GM18867 (cell line): ENCODE measurements at regions not wholly inside any gene's neighbourhood (a gene's known extent, or its start where the extent isn't known, plus 50 kb on each side); places are given as distances from the start of the nearest gene placed in this dataset.

Experiments
- ATAC-seq: cut with Tn5 transposase; IDR thresholded peaks from one replicate; pipeline ENCODE4 v1.9.1; 2021; ENCODE audit warnings: mild to moderate bottlenecking, moderate library complexity; ENCODE audit not compliant: unreplicated experiment

DNA sequence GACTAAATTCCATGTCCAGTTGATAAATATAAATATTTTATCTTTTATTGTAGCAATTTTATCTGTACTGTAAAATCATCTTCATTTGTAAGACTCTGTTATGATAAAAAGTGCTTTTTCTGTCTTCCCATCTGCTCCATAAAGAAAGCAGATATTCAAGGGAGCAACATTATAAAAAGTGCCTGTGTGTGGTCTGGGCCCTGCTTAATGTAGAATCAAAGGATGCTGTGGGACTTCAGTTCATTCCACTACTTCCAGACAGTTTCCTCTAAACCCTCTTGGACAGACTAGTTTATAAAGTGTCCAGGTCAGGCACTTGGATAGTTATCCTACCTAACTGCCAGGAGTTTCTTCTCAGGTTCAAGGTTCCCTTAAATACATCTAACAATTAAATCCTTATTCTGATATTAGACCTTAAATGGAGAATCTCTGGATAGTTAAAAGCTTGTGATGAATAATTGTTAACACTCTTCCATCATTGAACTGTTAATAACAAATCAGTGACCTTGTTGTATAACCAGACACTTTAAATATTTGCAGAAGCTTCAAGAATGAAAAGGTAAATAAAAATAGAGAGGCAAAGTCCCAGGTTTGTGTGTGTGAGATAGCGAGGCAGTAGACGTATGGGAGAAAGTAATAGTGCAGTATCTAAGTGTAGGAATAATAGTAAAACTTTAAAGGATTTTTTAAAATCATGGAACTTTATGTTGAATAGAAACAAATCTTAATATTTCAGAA, 237.5 kb upstream of the CTSO start:
- ATAC-seq: no peak

- ATAC-seq: no peak
Observed at GRCh38 chr4:156190615-156191014, 236.9 kb upstream of the CTSO start.

GRCh38 chr4:156188596-156188995, 234.9 kb upstream of the CTSO start:
- no peak for ATAC-seq

GRCh38 chr4:156186111-156186510, 232.4 kb upstream of the CTSO start:
- no peak for ATAC-seq

DNA sequence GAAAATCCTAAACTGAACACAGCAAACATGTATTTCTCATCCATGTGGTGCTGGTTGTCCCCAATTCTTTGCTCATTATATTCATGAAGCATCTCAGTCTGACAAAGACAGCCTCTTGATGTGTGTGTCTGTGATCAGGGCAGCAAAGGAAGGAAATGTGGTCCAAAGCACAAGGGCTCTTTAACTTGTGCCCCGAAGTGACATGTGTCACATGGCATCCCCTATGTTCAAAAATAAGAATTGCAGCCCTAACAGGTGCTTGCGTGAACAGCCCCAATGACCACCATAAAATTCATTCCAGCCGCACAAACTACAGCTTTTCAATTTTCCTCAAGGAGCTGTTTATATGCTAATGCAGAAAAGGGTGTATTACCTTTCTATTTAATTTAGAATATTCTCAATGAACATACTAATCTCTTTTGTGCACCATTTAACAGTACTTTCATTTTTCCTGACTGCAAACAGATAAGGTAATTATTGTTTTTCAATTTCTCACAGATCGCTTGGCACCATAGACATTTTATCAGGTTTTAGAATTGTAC, 231.9 kb upstream of the CTSO start:
- ATAC-seq: no peak

DNA sequence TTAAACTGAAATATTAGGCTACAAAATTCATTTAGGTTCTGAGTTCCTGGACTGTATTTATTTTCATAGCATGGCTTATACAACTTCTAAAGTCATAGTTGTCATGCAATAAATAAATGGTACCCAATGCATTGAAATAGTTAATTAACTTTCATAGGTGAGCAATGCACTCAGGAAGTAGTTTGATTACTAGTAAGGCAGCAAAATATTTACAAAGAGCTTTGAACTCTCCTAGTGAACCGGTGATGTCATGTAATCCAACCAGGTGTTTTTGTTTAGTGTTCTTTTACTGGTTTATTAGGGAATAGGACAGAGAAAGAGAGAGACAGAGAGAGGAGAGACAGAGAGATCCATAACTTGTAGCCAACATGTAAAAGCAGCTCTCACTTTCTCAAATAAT, 228.6 kb upstream of the CTSO start:
- ATAC-seq: no peak

DNA sequence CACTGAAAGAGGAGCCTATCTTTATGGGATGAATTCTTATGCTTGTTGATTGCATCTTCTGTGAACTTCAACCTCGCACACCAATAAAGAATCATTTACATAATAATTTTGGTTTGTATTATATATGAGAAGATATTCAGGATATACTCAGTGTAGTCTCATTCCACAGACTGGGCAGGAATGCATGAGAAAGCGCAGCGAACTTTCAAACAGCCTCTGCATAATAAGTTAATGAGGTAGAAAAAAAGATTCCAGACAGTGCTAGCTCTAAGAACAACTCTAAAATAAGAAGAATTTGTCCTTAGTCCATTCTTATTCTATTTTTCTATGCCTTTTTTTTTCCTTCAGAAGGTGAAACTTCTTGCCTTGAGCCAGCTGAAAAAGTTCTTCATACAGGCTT, 224.3 kb upstream of the CTSO start:
- no peak for ATAC-seq

GRCh38 chr4:156176896-156177295, 223.2 kb upstream of the CTSO start:
- ATAC-seq: no peak

- ATAC-seq: peak; percentile 82
Observed at GRCh38 chr4:156173937-156174336, 220.3 kb upstream of the CTSO start.

GRCh38 chr4:156173486-156173885, 219.8 kb upstream of the CTSO start:
- no peak for ATAC-seq

DNA sequence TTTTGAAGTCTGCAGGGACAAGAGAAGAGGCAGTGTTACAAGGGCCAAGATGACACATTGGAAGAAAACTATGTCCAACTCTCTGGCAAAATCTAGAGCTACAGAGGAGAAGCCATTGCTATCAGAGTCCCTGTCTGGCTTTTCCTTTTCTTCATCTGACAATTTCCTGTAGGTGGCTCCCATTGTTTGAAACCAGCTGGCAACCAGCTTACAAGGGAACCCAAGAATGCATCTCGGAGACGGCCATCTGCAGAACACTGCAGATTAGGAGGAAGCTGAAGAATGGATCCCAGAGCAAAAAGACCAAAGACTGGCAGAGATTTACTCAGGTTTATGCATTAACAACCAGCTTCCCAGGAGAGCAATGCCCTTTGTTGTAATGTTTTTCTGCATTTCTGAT, 216.2 kb upstream of the CTSO start:
- ATAC-seq: no peak

- peak; percentile 74 for ATAC-seq
Observed at GRCh38 chr4:156169011-156169410, 215.3 kb upstream of the CTSO start.

DNA sequence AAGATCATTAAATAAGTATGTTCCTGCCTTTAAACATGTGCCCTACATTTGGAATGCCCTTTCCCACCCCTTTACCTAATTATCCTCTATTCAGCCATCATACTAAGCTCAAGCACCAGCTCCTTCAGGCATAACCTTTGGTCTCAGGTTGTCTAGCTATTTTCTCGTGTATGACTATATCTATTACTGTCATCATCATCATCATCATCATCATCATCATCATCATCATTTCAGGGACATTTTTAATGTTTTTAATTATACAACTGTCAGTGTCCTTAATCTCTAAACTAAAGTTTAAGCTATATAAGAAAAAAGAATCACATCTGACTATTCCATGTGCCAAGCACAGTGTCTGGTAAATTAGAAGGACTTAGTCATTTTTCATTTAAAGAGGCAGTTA, 214.6 kb upstream of the CTSO start:
- ATAC-seq: no peak

- peak; percentile 88 for ATAC-seq
Observed at GRCh38 chr4:156158747-156159146, 205.1 kb upstream of the CTSO start.

GRCh38 chr4:156154978-156155377, 201.3 kb upstream of the CTSO start:
- ATAC-seq: no peak

DNA sequence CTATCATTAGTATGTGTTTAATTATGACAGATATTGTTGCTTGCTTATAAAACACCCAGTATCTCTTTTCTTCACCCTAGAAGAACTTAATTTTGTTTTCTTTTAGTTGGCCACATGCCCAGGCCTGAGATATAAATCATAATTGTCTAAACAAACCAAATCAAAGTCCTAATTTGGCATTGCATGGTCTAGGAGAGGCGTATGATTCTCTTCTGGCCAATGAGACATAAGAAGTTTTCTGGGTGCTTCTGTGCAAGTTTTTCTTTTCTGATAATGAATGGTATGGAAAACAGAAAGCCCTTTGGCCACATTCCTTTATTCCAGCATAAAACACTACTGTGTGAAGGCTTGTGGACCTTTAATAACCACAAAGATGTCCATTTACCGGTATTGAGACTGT, 192.9 kb upstream of the CTSO start:
- no peak for ATAC-seq

GRCh38 chr4:156144961-156145360, 191.3 kb upstream of the CTSO start:
- no peak for ATAC-seq

DNA sequence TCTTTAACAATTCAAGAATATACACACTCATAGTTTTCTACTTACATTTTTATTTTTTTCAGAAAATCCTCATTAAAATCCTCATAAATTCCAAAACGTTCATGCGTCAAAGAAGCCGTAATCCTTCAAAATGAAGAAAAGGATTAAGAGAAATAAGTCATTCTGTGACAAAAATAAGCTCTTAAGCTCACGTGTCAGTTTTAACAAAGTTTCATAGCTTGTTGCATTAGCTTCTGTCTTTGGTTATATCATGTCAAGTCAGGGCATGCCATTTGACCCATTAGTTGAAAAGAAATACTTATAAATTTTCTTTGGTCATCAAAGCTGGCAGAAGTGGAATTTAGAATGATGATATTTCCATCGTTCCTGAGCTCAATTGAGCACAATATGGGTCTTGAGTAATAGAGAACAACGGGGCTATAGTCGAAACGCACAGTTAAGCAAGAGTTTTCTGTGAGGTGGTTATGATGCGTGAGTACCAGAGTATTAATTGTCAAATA, 185.2 kb upstream of the CTSO start:
- ATAC-seq: no peak

DNA sequence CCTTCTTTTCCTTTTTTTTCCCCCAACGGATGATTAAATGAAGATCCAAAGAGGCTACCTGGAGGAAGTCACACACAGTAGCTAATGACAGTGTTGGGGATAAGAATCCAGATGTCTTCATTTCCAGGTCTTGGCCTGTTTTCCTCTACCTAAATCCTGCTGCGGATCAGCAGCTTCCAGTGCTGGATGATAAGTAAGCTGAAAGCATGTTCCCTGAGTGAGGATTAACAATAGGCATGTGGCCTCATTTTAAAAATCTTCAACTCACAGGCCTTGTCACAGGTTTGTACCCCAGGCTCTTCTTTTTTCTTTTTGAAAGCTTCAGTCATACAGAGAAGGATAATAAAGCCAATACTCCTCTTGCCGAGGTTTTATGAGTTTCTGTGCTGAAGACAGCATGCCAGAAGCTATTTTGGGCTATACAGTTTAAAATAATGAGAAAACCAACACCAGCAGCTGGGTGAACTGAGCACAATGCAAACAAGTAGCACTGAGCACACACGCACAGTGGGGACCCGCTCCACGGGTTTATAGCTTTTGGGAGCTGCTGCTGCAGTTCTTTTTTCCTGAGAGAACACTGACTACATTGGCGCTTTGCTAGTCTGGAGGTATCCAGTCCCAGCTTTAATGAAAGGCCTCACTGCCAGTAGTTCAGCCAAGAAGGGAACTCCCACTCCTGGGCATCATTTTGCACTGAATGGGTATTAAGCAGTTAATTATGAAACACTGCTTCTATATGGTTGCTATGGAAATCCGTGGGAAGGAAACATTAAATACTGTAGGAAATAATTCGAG, 184.2 kb upstream of the CTSO start:
- ATAC-seq: no peak

DNA sequence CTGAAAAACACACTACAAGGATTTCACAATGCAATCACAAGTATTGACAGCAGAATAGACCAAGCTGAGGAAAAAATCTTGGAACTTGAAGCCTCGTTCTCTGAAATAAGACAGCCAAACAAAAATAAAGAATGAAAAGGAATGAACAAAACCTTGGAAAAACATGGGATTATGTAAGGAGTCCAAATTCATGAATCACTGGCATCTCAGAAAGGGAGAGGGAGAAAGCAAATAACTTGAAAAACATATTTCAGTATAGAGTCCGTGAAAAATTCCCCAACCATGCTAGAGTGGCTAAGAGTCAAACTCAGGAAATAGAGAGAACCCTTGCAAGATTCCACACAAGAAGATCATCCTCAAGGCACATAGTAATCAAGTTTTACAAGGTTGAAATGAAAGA, 178.5 kb upstream of the CTSO start:
- no peak for ATAC-seq

GRCh38 chr4:156128616-156129015, 174.9 kb upstream of the CTSO start:
- no peak for ATAC-seq
